HEK293T (cell line): ENCODE measurements at regions not wholly inside any gene's neighbourhood (a gene's known extent, or its start where the extent isn't known, plus 50 kb on each side); places are given as distances from the start of the nearest gene placed in this dataset.

Experiments
- CTCF ChIA-PET: fragments of 350-600 bp; formaldehyde crosslinking; extraction: SDS; loops from one replicate; lab custom pipeline; 2021; ENCODE audit warnings: antibody characterized with exemption, inconsistent platforms; lab: Yijun Ruan, JAX
- POLR2A ChIA-PET: fragments of 350-600 bp; formaldehyde crosslinking; extraction: SDS; loops from one replicate; lab custom pipeline; 2020; ENCODE audit warnings: antibody characterized with exemption, inconsistent platforms; lab: Yijun Ruan, JAX
- DNase-seq: peaks from one replicate; pipeline ENCODE4 v3.0.0; 2012; ENCODE audit warnings: mixed read lengths; ENCODE audit errors: extremely low spot score
- ARNT ChIP-seq: fragments of 450-650 bp; IDR thresholded peaks from 2 replicates; pipeline ENCODE4 v1.6.1; 2017; ENCODE audit warnings: mild to moderate bottlenecking
- BHLHE40 ChIP-seq: fragments of 450-650 bp; IDR thresholded peaks from 2 replicates; pipeline ENCODE4 v1.6.1; 2016; ENCODE audit warnings: mild to moderate bottlenecking, moderate library complexity, borderline replicate concordance
- CTBP1 ChIP-seq: fragments of 450-650 bp; IDR thresholded peaks from 2 replicates; pipeline ENCODE4 v1.6.1; 2016; ENCODE audit warnings: borderline replicate concordance
- ELF4 ChIP-seq: fragments of 450-650 bp; IDR thresholded peaks from 2 replicates; pipeline ENCODE4 v1.6.1; 2017; ENCODE audit warnings: antibody characterized with exemption
- FOXA1 ChIP-seq: fragments of 450-650 bp; IDR thresholded peaks from 2 replicates; pipeline ENCODE4 v1.6.1; 2016; ENCODE audit warnings: mild to moderate bottlenecking
- FOXK2 ChIP-seq: fragments of 450-650 bp; IDR thresholded peaks from 2 replicates; pipeline ENCODE4 v1.6.1; 2016; ENCODE audit warnings: mild to moderate bottlenecking
- FOXM1 ChIP-seq: fragments of 450-650 bp; IDR thresholded peaks from 2 replicates; pipeline ENCODE4 v1.6.1; 2017; ENCODE audit warnings: mild to moderate bottlenecking, borderline replicate concordance
- HDGF ChIP-seq: fragments of 450-650 bp; IDR thresholded peaks from 2 replicates; pipeline ENCODE4 v1.6.1; 2017; ENCODE audit warnings: antibody characterized with exemption, borderline replicate concordance
- L3MBTL2 ChIP-seq: fragments of 450-650 bp; conservative IDR thresholded peaks from 2 replicates; pipeline ENCODE4 v1.6.1; 2016; ENCODE audit warnings: mild to moderate bottlenecking
- LEF1 ChIP-seq: fragments of 450-650 bp; IDR thresholded peaks from 2 replicates; pipeline ENCODE4 v1.6.1; 2017; ENCODE audit warnings: mild to moderate bottlenecking, borderline replicate concordance
- NFRKB ChIP-seq: fragments of 450-650 bp; IDR thresholded peaks from 2 replicates; pipeline ENCODE4 v1.6.1; 2016; ENCODE audit warnings: mild to moderate bottlenecking, moderate library complexity
- PKNOX1 ChIP-seq: fragments of 450-650 bp; IDR thresholded peaks from 2 replicates; pipeline ENCODE4 v1.6.1; 2016
- SP1 ChIP-seq: fragments of 450-650 bp; IDR thresholded peaks from 2 replicates; pipeline ENCODE4 v1.6.1; 2017
- SUZ12 ChIP-seq: fragments of 450-650 bp; IDR thresholded peaks from 2 replicates; pipeline ENCODE4 v1.6.1; 2016; ENCODE audit warnings: mild to moderate bottlenecking
- TARDBP ChIP-seq: fragments of 450-650 bp; IDR thresholded peaks from 2 replicates; pipeline ENCODE4 v1.6.1; 2016
- ZNF384 ChIP-seq: fragments of 450-650 bp; IDR thresholded peaks from 2 replicates; pipeline ENCODE4 v1.6.1; 2016

GRCh38 chr6:28658475-28659249 is 133.0 kb downstream of the GPX5 start:
- CTCF ChIA-PET = interaction anchor here (0.8 kb wide), 1 partner anchor 10 kb away, joined by 3 read pairs; no protein-coding TSS in a partner anchor
- TF ChIP-seq BHLHE40 (no peak), TARDBP (no peak)

GRCh38 chr6:28659250-28659566 is 133.5 kb downstream of the GPX5 start:
- ChIA-PET CTCF (no interaction called here), POLR2A (interaction anchor here (1.0 to 1.5 kb wide), 2 partner anchors 15 to 24 kb away, joined by 3 to 4 read pairs; no protein-coding TSS in a partner anchor)
- no peak for TF ChIP-seq BHLHE40
- no peak for TF ChIP-seq SP1
- TF ChIP-seq FOXK2 = no peak
- TF ChIP-seq FOXA1 = no peak
- peak; percentile 98 for TF ChIP-seq ARNT
- TF ChIP-seq PKNOX1 = no peak
- no peak for TF ChIP-seq LEF1
- no peak for DNase-seq

More at GRCh38 chr6:28658475-28659249, 133.0 kb downstream of the GPX5 start:
- no peak for DNase-seq
- POLR2A ChIA-PET = interaction anchor here (1.0 to 1.5 kb wide), 3 partner anchors 15 to 69 kb away, joined by 3 to 4 read pairs (median 4); no protein-coding TSS in a partner anchor

GRCh38 chr6:28661097-28661713 is 135.5 kb downstream of the GPX5 start:
- ChIA-PET POLR2A (interaction anchor here (0.6 kb wide), 1 partner anchor 214 kb away, joined by 3 read pairs; no protein-coding TSS in a partner anchor), CTCF (no interaction called here)
- no peak for DNase-seq
- TF ChIP-seq LEF1 (no peak), L3MBTL2 (no peak), ARNT (no peak), BHLHE40 (no peak), HDGF (no peak), NFRKB (no peak), FOXM1 (no peak), PKNOX1 (no peak), ELF4 (no peak), ZNF384 (no peak), CTBP1 (no peak), FOXA1 (no peak), SUZ12 (no peak), TARDBP (no peak), FOXK2 (no peak), SP1 (no peak)

GRCh38 chr6:28664870-28665396 is 139.3 kb downstream of the GPX5 start:
- ChIA-PET POLR2A (no interaction called here), CTCF (no interaction called here)
- no peak for TF ChIP-seq FOXK2
- TF ChIP-seq TARDBP = no peak
- no peak for TF ChIP-seq ELF4
- no peak for TF ChIP-seq PKNOX1
- no peak for TF ChIP-seq HDGF
- TF ChIP-seq FOXM1 = no peak
- TF ChIP-seq FOXA1 = no peak
- TF ChIP-seq CTBP1 = no peak
- TF ChIP-seq L3MBTL2 = no peak
- no peak for TF ChIP-seq ZNF384
- TF ChIP-seq BHLHE40 = no peak
- no peak for TF ChIP-seq NFRKB
- TF ChIP-seq SUZ12 = no peak
- no peak for TF ChIP-seq LEF1
- no peak for TF ChIP-seq SP1
- TF ChIP-seq ARNT = no peak

GRCh38 chr6:28673417-28673786 is 147.7 kb downstream of the GPX5 start:
- DNase-seq = no peak
- CTCF ChIA-PET = no interaction called here
- POLR2A ChIA-PET = interaction anchor here (0.9 to 1.4 kb wide), 3 partner anchors 15 to 25 kb away, joined by 4 read pairs; no protein-coding TSS in a partner anchor
- TF ChIP-seq ELF4 (no peak), NFRKB (no peak), TARDBP (no peak), ZNF384 (no peak), CTBP1 (no peak), HDGF (no peak), ARNT (no peak), LEF1 (no peak), FOXK2 (no peak), SUZ12 (no peak), PKNOX1 (no peak)

More at GRCh38 chr6:28664870-28665396, 139.3 kb downstream of the GPX5 start:
- DNase-seq = no peak
